ENCODE measurements at regions not wholly inside any gene's neighbourhood (a gene's known extent, or its start where the extent isn't known, plus 50 kb on each side); places are given as distances from the start of the nearest gene placed in this dataset.
"Not testable (repeated sequence)": the region's sequence is repeated elsewhere in the genome, so short reads cannot be mapped to it uniquely, and the experiment has no call there.

DNA sequence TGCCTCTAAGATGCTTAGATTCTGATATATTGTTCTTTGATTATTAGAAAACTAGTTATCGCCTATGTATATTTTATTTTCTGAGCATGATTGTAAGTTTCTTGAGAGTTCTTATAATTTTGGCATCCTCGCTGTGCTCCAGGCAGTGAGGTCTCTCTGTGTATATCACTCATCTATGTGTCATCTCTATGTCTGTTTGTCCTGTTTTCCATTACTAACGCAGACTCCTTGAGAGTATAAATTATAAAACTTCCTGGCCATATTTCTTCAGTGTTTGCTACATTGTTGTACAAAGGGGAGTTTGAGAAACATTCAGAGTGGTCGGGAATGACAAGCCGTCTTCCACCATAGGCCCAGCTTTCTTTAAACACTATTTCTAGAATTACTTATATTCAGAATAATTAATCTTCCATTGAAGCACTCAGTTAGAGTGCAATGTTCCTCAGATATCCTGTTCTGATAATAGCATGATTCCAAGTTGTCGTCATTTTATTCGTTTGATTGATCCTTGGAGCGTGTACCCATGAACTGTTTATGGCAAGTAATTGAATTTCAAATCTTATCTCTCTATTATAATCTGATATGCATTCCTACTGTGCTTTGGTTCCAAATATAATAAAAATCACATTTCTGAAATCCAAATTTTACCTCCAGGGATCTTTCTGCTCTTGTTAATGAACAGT is 206.6 kb downstream of the BAMBI start:
- H3K4me1 Mint-ChIP-seq (ENCODE audit: low read depth) = no peaks in the 10 kb centered on the region
- H3K4me3 Mint-ChIP-seq = no peak overlapping the region
- H3K36me3 Mint-ChIP-seq (ENCODE audit: low read depth) = no peaks in the 10 kb centered on the region
- no peak overlapping the region for H3K27ac Mint-ChIP-seq
- intact Hi-C loops (cut with micrococcal nuclease) = no loop called here
- no peaks in the 10 kb centered on the region for H3K9me3 Mint-ChIP-seq
- H3K27me3 Mint-ChIP-seq (ENCODE audit: insufficient read depth) = peaks cover 7% of the 10 kb centered on the region
- DNase-seq (ENCODE audit: low spot score) = no peak

DNA sequence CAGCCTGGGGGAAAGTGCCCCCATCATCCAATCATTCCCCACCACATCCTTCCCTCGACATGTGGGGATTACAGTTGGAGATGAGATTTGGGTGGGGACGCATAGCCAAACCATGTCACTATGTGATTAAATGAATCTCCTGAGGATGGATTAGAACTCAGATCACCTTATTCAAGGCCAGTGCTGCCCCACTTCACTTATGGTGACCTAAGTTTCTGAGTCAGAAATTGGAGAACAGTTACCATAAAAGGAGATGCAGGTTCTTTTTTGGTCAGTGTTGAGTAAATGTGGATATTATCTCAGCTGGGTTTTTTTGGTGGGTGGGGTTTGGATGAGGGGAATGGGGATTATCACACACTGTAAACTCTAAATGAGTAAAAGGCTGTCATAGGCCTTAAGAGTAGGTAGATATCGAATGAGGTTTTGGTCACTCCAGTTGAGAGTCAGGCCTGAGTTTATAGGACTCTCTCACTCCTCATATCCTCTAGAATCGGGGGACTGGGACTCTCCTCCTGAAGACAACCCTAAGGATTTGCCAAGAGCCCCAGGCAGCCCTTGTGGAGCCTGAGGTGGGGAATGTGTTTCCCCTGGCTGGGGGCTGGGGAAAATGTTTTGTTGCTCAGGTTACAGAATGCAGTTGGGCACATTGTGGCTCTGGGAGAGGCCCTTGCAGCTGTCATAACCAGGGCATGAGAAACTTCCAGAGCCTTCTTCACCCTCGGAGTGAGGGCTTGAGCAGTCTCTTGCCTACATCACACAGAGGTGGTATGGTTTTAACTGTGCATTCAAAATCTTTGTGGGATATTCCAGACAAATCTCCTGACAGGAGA is 213.0 kb downstream of the BAMBI start:
- no peak for DNase-seq (ENCODE audit: low spot score)
- Mint-ChIP-seq H3K9me3 (no peaks in the 10 kb centered on the region), H3K36me3 (ENCODE audit: low read depth) (no peaks in the 10 kb centered on the region), H3K4me1 (ENCODE audit: low read depth) (no peaks in the 10 kb centered on the region), H3K27me3 (ENCODE audit: insufficient read depth) (peaks cover 2% of the 10 kb centered on the region), H3K4me3 (no peak overlapping the region), H3K27ac (no peak overlapping the region)
- intact Hi-C loops (cut with micrococcal nuclease) = no loop called here

DNA sequence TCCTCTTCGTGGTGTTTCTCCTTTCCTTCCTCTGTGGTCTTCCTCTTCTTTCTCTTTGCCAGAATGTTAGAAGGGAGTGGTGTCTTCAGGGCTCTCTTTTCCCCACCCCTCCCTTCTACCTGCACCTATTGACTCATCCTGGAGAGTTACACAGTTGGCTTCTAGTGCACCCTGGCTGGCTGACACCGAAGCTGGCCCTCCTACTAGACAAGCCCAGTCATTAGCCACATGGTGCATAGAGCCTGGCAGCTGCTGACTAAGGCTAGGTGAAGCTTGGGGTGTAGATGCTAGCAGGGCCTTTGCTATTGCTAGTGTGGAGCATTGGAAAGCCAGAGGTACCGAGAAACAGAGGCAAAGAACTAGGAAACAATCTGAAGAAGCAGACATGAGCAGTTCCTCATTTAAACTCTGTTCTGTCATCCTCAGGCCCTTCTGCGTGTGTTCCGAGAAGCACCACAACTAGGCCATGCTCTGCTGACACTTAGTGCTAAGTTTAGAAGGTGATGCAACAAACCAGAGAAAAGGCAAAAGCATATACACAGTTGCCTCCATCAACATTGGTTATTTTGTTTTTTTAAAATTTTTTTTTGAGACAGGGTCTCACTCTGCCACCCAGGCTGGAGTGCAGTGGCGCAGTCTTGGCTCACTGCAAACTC is 213.9 kb downstream of the BAMBI start:
- H3K27me3 Mint-ChIP-seq (ENCODE audit: insufficient read depth) = peaks cover 2% of the 10 kb centered on the region
- no peaks in the 10 kb centered on the region for H3K9me3 Mint-ChIP-seq
- DNase-seq (ENCODE audit: low spot score) = no peak
- H3K27ac Mint-ChIP-seq = no peak overlapping the region
- H3K36me3 Mint-ChIP-seq (ENCODE audit: low read depth) = no peaks in the 10 kb centered on the region
- H3K4me3 Mint-ChIP-seq = no peak overlapping the region
- intact Hi-C loops (cut with micrococcal nuclease) = no loop called here
- H3K4me1 Mint-ChIP-seq (ENCODE audit: low read depth) = no peaks in the 10 kb centered on the region

DNA sequence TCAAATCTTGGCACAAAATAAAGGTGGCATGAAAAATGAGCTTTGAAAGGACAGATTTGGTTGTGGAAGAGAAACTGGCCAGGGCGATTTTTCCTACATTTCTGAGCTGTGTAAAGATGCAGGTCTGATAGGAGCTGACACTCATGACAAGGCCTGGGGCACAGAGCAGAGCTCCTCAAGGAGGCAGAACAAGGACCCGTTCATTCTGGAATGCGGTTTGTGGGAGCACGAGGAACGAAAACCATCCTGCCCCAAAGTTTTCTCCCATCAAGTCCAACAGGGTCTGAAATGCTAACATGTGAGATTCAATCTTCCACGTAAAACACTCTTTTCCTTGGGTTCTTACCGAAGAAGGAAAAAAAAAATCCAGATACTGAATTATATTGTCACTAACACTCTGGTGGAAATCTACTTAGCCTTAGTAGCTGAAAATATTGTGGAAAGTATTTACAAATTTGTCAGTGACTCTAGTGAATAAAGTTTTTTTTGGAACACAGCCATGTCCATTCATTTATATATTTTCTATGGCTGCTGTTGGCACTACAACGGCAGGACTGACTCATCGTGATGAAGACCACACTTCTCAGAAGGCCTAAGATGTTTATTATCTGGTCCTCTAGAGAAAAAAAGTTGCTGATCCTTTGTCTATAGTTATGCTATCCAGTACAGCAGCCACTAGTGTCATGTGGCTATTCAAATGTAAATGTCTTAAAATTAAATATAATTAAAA is 215.7 kb downstream of the BAMBI start:
- H3K27me3 Mint-ChIP-seq (ENCODE audit: insufficient read depth) = no peaks in the 10 kb centered on the region
- no peaks in the 10 kb centered on the region for H3K9me3 Mint-ChIP-seq
- H3K4me3 Mint-ChIP-seq = no peak overlapping the region
- intact Hi-C loops (cut with micrococcal nuclease) = no loop called here
- H3K36me3 Mint-ChIP-seq (ENCODE audit: low read depth) = no peaks in the 10 kb centered on the region
- H3K27ac Mint-ChIP-seq = no peak overlapping the region
- H3K4me1 Mint-ChIP-seq (ENCODE audit: low read depth) = no peaks in the 10 kb centered on the region
- DNase-seq (ENCODE audit: low spot score) = no peak

DNA sequence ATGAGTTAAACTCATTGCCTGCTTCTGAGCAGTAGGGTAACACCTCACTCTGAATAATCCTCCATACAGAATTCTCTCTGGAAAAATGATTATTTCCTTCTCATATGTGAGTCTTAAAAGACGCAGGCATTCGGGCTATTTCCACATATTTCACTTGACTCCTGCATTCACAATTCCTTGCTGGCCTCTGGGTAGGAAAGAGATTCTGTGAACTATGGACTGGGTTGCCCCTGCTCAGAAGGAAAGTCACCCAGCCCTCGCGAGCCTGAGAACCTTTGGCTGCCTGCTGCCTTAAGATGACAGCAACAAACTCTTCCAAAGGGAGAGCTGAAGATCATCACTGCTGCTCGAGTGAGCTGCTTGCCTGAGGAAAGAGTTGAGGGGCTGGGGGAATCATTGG is 216.8 kb downstream of the BAMBI start:
- Mint-ChIP-seq H3K36me3 (ENCODE audit: low read depth) (no peaks in the 10 kb centered on the region), H3K9me3 (no peaks in the 10 kb centered on the region), H3K4me1 (ENCODE audit: low read depth) (no peaks in the 10 kb centered on the region), H3K27ac (no peak overlapping the region), H3K27me3 (ENCODE audit: insufficient read depth) (no peaks in the 10 kb centered on the region), H3K4me3 (no peak overlapping the region)
- DNase-seq (ENCODE audit: low spot score) = no peak
- intact Hi-C loops (cut with micrococcal nuclease) = no loop called here

DNA sequence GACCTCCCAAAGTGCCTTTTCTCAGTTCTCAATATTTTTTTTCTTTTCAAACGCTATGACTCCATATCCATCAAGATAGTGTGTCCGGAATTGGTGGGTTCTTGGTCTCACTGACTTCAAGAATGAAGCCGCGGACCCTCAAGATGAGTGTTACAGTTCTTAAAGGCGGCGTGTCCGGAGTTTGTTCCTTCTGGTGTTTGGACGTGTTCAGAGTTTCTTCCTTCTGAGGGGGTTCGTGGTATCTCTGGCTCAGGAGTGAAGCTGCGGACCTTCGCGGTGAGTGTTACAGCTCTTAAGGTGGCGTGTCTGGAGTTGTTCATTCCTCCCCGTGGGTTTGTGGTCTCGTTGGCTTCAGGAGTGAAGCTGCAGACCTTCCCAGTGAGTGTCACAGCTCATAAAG is 218.3 kb downstream of the BAMBI start:
- H3K4me3 Mint-ChIP-seq; intact Hi-C loops (cut with micrococcal nuclease); H3K4me1 Mint-ChIP-seq (ENCODE audit: low read depth); H3K27ac Mint-ChIP-seq; H3K27me3 Mint-ChIP-seq (ENCODE audit: insufficient read depth); H3K36me3 Mint-ChIP-seq (ENCODE audit: low read depth); H3K9me3 Mint-ChIP-seq; DNase-seq (ENCODE audit: low spot score): not testable (repeated sequence)

DNA sequence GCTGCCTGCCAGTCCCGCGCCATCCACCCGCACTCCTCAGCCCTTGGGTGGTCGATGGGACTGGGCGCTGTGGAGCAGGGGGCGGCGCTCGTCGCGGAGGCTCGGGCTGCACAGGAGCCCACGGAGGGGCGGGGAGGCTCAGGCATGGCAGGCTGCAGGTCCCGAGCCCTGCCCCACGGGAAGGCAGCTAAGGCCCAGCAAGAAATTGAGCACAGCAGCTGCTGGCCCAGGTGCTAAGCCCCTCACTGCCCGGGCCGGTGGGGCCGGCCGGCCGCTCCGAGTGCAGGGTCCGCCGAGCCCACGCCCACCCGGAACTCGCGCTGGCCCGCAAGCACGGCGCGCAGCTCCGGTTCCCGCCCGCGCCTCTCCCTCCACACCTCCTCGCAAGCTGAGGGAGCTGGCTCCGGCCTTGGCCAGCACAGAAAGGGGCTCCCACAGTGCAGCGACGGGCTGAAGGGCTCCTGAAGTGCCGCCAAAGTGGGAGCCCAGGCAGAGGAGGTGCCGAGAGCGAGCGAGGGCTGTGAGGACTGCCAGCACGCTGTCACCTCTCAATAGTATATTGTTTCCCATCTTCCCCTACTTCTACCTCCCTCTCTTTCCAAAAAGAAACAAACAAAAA is 219.6 kb downstream of the BAMBI start:
- H3K9me3 Mint-ChIP-seq; H3K27me3 Mint-ChIP-seq (ENCODE audit: insufficient read depth); intact Hi-C loops (cut with micrococcal nuclease); H3K4me1 Mint-ChIP-seq (ENCODE audit: low read depth); H3K4me3 Mint-ChIP-seq; DNase-seq (ENCODE audit: low spot score); H3K36me3 Mint-ChIP-seq (ENCODE audit: low read depth); H3K27ac Mint-ChIP-seq: not testable (repeated sequence)

DNA sequence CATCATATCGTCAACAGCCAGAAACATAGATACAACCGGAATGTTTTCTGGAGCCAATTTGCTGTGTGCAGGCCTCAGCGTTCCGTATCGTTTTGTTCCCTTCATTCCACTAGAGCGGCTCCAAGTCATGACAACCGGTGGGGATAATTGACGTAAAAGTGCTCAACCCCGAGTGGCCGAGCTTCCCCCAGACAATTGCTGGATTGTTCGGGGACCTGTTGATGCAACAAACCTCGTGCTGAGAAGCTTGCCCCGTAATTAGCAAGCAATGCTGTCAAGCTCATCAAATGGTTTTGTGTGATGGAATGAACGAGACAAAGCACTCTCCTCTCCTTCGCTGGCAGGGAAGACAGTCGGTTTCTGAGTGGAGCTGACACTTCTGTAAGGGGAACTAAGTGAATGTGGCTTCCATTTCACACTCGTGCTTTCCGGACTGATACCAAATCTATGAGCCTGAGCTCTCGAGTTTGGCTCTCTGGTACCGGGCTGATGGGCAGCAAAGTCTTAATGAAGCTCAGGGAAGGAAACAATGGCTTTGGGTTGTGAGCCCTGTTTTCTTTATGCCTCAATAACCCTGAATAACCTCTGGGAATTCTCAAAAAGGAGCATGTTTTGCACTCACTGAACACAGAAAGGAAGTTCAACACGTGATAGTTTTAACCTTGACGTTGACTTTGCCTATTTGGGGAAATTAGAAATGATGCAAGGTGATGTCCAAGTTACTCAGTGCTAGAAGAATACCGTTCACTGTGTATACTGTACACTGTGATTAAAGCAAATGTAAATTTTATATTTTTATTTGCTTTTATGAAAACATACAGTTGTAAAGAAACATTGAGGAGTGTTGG is 220.5 kb downstream of the BAMBI start:
- intact Hi-C loops (cut with micrococcal nuclease) = no loop called here
- Mint-ChIP-seq H3K36me3 (ENCODE audit: low read depth) (no peaks in the 10 kb centered on the region), H3K4me1 (ENCODE audit: low read depth) (no peaks in the 10 kb centered on the region)

DNA sequence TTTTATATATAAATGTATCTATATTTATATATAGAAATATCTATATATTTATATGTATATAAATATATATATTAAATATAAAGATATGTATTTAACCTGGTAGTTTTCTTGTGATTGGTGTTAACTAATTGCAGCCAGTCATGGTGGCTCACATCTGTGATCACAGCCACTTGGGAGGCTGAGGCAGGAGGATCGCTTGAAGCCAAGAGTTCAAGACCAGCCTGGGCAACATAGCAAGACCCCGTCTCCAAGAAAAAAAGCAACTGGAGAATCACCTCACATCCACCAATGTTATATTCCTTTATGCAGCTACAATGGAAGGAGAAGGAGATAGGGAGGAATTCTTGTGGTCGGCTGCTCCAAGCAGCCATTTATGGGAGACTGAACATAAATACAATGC is 224.9 kb downstream of the BAMBI start:
- Mint-ChIP-seq H3K27me3 (ENCODE audit: insufficient read depth) (no peaks in the 10 kb centered on the region), H3K9me3 (no peaks in the 10 kb centered on the region), H3K27ac (no peak overlapping the region), H3K4me1 (ENCODE audit: low read depth) (no peaks in the 10 kb centered on the region), H3K36me3 (ENCODE audit: low read depth) (no peaks in the 10 kb centered on the region), H3K4me3 (no peak overlapping the region)
- intact Hi-C loops (cut with micrococcal nuclease) = no loop called here
- no peak for DNase-seq (ENCODE audit: low spot score)

More for the DNA sequence above, 220.5 kb downstream of the BAMBI start:
- no peak overlapping the region for H3K27ac Mint-ChIP-seq
- no peaks in the 10 kb centered on the region for H3K27me3 Mint-ChIP-seq (ENCODE audit: insufficient read depth)
- DNase-seq (ENCODE audit: low spot score) = no peak
- no peak overlapping the region for H3K4me3 Mint-ChIP-seq
- H3K9me3 Mint-ChIP-seq = no peaks in the 10 kb centered on the region

DNA sequence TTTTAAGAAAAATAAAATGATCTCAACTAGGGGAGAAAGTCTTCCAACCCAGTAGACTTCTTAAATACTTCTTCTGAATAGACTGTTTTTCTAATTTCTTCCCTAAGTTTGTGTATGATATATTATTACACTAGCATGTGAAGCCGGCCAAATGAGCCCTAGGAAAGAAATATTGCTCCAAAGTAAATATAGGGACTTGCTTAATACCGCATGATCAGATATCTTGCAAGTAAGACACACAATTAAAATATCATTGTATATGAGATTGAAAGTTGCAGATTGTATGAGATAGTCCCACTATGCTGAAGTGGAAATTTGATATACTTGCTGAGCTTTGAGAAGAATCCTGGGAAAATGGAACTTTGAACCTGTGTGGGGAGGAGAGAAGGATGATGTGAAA is 225.7 kb downstream of the BAMBI start:
- H3K27ac Mint-ChIP-seq = no peak overlapping the region
- H3K4me3 Mint-ChIP-seq = no peak overlapping the region
- H3K9me3 Mint-ChIP-seq = no peaks in the 10 kb centered on the region
- H3K27me3 Mint-ChIP-seq (ENCODE audit: insufficient read depth) = no peaks in the 10 kb centered on the region
- no peaks in the 10 kb centered on the region for H3K36me3 Mint-ChIP-seq (ENCODE audit: low read depth)
- intact Hi-C loops (cut with micrococcal nuclease) = no loop called here
- H3K4me1 Mint-ChIP-seq (ENCODE audit: low read depth) = no peaks in the 10 kb centered on the region
- no peak for DNase-seq (ENCODE audit: low spot score)

DNA sequence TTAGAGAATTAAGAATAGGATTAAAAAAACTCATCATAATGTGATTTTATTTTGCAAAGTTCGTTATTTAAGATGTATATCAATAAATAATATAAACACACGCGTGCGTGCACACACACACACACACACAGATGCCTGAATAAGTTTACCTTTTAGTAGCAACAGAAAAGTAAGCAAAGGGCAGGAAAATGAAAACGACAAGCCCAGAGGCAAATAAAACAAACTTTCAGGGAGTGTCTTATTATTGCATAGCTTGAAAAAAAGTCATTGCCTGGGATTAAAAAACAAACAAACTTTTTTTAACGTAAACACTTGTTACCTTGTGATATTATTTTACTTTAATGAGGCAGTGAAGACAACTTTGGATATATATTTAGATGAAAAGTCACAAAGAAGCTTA is 226.4 kb downstream of the BAMBI start:
- no peak for DNase-seq (ENCODE audit: low spot score)
- Mint-ChIP-seq H3K27me3 (ENCODE audit: insufficient read depth) (peaks cover 4% of the 10 kb centered on the region), H3K9me3 (no peaks in the 10 kb centered on the region), H3K4me3 (no peak overlapping the region), H3K27ac (no peak overlapping the region), H3K36me3 (ENCODE audit: low read depth) (no peaks in the 10 kb centered on the region), H3K4me1 (ENCODE audit: low read depth) (no peaks in the 10 kb centered on the region)
- intact Hi-C loops (cut with micrococcal nuclease) = no loop called here

DNA sequence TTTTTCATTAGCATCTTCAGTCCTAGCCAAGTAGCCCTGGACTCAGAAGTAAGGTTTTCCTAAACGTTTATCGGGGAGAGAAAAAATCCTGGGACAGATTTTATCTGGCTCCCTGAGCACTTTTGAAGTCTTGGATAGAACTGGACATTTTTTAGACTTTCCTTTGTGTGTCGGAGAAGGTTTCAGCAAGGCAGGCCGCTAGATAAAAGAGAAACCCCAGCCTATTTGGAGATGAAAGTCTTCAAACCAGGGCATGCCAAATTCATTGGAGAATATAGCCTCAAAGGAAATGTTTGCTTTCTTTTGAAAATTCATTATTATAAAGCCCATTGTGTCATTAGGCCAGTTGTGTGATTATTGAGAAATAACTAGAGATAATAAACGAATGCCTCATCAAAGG is 228.1 kb downstream of the BAMBI start:
- intact Hi-C loops (cut with micrococcal nuclease) = no loop called here
- Mint-ChIP-seq H3K27ac (no peak overlapping the region), H3K4me3 (no peak overlapping the region), H3K36me3 (ENCODE audit: low read depth) (no peaks in the 10 kb centered on the region), H3K9me3 (no peaks in the 10 kb centered on the region), H3K27me3 (ENCODE audit: insufficient read depth) (peaks cover 4% of the 10 kb centered on the region), H3K4me1 (ENCODE audit: low read depth) (no peaks in the 10 kb centered on the region)
- no peak for DNase-seq (ENCODE audit: low spot score)

Measured in activated T-helper 1 cell treated with anti-CD3 and anti-CD28 coated beads, Interleukin-12 subunit alpha, Interleukin-12 subunit beta, Interleukin-2, Interleukin-4 antibody, amounts not matched to agents 30 ng/mL and 10 ng/mL and 1 ng/mL, durations not matched to agents 14 hours and 24 hours and 36 hours (primary cell).